ENCODE measurements at regions not wholly inside any gene's neighbourhood (a gene's known extent, or its start where the extent isn't known, plus 50 kb on each side); places are given as distances from the start of the nearest gene placed in this dataset.

DNA sequence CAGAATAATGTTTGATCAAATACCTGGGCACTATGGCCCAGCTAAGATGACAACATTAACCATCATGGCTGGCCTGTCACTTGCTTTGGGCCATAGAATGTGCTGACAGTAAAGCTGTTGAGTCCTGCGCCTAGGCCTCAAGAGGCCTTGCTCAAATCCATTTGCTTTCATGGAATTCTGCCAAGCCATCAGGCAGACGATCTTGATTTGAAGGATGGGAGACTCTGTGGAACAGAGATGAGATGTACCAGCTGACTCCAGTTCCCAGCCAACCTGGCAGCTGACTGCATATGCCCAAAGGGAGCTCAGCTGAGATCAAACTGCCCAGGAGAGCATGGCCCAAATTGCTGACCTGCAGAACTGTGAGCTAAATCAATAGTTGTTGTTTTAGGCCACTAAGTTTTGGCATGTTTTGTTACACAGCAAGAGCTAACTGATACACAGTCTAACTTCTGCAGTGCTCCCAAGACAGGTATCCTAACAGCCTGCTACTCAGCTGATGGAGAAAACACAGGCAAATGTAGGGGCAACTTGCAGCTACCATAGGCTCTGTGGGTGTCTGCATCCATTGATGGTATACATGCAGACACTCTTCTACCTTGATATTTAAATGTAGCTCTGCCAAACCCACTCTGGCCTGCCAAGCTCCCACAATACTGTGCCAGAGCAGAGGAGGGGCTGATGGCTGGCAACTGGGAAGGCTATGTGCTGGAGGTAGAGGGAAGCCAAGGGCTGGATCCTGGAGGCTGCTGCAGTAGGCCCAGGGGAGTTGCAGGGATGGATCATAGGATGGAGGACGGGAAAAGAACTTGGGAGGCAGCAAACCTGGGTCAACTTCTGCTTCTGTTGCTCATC lies 55.2 kb upstream of the RNF24 start:
- DNase-seq: no peak

DNA sequence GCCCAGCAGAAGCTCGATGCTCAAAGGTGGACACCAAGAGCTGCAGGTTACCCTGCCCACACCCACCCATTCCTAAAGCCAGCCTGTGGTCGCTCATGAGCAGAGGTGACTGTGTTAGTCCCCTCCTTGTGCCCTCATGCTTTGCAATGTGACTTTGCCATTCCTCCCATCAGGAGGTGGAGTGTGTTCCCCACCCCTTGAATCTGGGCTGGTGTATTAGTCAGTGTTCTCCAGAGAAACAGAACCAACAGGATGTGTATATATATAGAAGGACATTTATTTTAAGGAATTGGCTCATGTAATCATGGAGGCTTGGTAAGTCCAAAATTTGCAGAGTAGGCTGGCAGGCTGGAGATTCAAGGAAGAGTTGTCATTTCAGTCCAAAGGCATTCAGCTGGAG lies 54.4 kb upstream of the RNF24 start:
- no peak for DNase-seq

DNA sequence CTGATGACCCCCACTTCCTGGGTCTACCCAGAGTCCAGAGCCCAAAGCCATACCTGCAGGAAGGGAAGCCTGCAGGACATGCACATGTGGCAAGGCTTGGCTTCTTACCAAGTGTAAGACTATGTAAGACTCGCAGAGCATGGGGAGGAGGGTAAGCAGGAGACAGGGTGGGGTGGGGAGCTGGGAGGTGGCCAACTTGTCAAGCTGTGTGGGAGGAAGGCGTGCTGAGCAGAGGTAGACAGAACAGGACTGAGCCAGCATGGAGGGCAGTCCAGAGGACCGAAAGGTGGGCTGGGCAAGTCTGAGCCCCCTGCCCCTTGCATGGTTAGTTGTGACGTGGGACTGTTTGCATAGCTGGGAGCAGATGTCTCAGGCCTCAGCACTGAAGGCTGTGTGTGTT lies 53.4 kb upstream of the RNF24 start:
- no peak for DNase-seq

GRCh38 chr20:4067600-4068261 lies 52.4 kb upstream of the RNF24 start:
- no peak for DNase-seq

GRCh38 chr20:4066551-4066950 lies 51.2 kb upstream of the RNF24 start:
- DNase-seq: no peak

- no peak for DNase-seq
Observed at GRCh38 chr20:4065391-4065844, 50.1 kb upstream of the RNF24 start.
